NCI-H1694 treated with DMSO at 0.1 percent for 48 hours (cell line): ENCODE measurements at regions not wholly inside any gene's neighbourhood (a gene's known extent, or its start where the extent isn't known, plus 50 kb on each side); places are given as distances from the start of the nearest gene placed in this dataset.

Experiments
- DNase-seq: peaks from one replicate; lab custom pipeline; 2025; lab: John Stamatoyannopoulos, UW

- DNase-seq = no peak
These were observed 133.0 kb upstream of the TMCC3 start for GRCh38 chr12:94783343-94783742.

GRCh38 chr12:94781835-94782234 is 131.5 kb upstream of the TMCC3 start:
- no peak for DNase-seq

GRCh38 chr12:94779485-94779884 is 129.1 kb upstream of the TMCC3 start:
- DNase-seq = no peak

GRCh38 chr12:94777936-94778335 is 127.6 kb upstream of the TMCC3 start:
- no peak for DNase-seq

- DNase-seq = no peak
These were observed 125.4 kb upstream of the TMCC3 start for GRCh38 chr12:94775710-94776109.

GRCh38 chr12:94771741-94772140 is 121.4 kb upstream of the TMCC3 start:
- no peak for DNase-seq

GRCh38 chr12:94771199-94771598 is 120.8 kb upstream of the TMCC3 start:
- no peak for DNase-seq

- no peak for DNase-seq
These were observed 120.4 kb upstream of the TMCC3 start for GRCh38 chr12:94770791-94771190.

GRCh38 chr12:94769776-94770759 is 119.7 kb upstream of the TMCC3 start:
- DNase-seq = no peak

- no peak for DNase-seq
These were observed 118.7 kb upstream of the TMCC3 start for GRCh38 chr12:94769047-94769420.

GRCh38 chr12:94768398-94769046 is 118.2 kb upstream of the TMCC3 start:
- DNase-seq = no peak

- no peak for DNase-seq
These were observed 117.6 kb upstream of the TMCC3 start for GRCh38 chr12:94767956-94768355.

- DNase-seq = no peak
These were observed 116.0 kb upstream of the TMCC3 start for GRCh38 chr12:94766397-94766796.

GRCh38 chr12:94763462-94763861 is 113.1 kb upstream of the TMCC3 start:
- no peak for DNase-seq

GRCh38 chr12:94762943-94763342 is 112.6 kb upstream of the TMCC3 start:
- DNase-seq = no peak

- no peak for DNase-seq
These were observed 112.0 kb upstream of the TMCC3 start for GRCh38 chr12:94762259-94762942.

GRCh38 chr12:94761559-94761958 is 111.2 kb upstream of the TMCC3 start:
- DNase-seq = no peak

- no peak for DNase-seq
These were observed 110.4 kb upstream of the TMCC3 start for GRCh38 chr12:94760786-94761185.

- no peak for DNase-seq
These were observed 106.4 kb upstream of the TMCC3 start for GRCh38 chr12:94756789-94757188.

GRCh38 chr12:94755598-94755997 is 105.2 kb upstream of the TMCC3 start:
- no peak for DNase-seq

GRCh38 chr12:94754653-94755052 is 104.3 kb upstream of the TMCC3 start:
- no peak for DNase-seq

- no peak for DNase-seq
These were observed 102.8 kb upstream of the TMCC3 start for GRCh38 chr12:94753036-94753679.
